ENCODE measurements at regions not wholly inside any gene's neighbourhood (a gene's known extent, or its start where the extent isn't known, plus 50 kb on each side); places are given as distances from the start of the nearest gene placed in this dataset.

DNA sequence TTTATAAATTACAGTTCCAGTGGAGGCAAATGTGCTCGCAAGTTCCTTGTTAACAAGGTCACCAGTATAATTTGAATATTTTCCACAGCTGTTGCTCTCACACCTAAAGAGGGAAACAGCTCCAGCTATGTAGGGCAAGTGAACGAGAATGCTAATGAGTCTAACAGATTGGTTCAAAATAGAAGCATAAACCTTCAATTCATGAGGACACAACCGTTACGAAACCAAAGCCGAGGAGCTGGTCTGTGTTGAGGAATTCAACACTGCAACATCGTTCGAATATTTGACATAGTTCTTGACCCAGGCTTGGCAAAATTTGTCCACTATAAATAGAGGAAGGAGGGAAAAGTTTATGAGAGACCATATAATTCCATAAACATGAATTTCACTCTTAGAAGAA is 161.3 kb downstream of the KLF6 start:
- Histone ChIP-seq H3K9me3 (no peaks in the 10 kb centered on the region), H3K36me3 (no peaks in the 10 kb centered on the region), H3K27ac (peak overlapping the region; percentile 39 to 55 (median 49)), H3K4me3 (peak overlapping the region in 3 of 4 donors; percentile 7 to 21 (median 9)), H3K4me1 (peaks cover 11 to 22% of the 10 kb centered on the region in 2 donors), H3K27me3 (no peaks in the 10 kb centered on the region)
- intact Hi-C loops (cut with DNase I; ENCODE audit: low total_unique reads): loop anchor here (10.0 kb wide), 1 partner anchor 151 kb away; no protein-coding TSS in a partner anchor
- in situ Hi-C loops (cut with MboI; ENCODE audit: low sequenced_read_pairs in 4 of 4): no loop called here
- DNase-seq: no peak
- peak; percentile 61 to 74 for ATAC-seq
- TF ChIP-seq CTCF (IDR thresholded peaks at IDR 0.05 in 4 of 5, conservative IDR thresholded peaks at IDR 0.05 in 1 of 5) (no peak), POLR2A (IDR thresholded peaks at IDR 0.05) (no peak)

DNA sequence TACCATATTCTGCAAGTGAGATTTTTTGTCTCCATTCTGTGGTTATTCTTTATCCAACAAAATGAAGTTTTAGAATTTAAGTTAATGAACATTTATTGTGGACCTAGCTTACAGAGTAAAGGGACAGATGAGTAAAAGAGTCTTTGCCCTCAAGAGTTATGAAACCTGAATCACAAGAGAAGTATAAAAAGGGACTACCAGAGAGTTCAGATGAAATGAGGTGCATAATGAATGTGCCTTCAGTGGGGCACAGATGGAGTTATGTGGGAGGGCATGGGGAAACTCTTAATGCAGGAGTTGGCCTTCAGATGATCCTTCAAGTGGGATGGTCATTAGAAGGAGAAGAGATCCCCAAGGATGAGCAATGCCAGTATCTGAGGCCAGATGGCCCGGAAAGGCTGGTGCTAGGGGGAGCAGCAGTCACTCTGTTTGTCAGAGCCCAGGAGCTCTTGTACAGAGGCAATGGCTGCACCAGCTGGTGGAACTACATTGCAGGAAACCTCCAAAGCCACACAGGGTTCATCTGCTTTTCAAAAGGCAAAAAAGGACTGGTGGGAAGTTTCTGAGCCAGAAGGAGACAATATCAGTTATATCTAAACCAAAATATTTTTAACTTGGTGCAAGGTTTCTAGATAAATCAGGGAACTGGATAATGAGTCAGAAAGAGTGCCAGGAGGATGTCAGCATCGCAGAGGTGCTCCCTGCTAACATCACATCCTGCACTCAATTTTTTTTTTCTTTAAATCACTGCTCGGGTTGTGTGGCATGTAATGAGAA is 162.0 kb downstream of the KLF6 start:
- no peaks in the 10 kb centered on the region for H3K36me3 ChIP-seq
- in situ Hi-C loops (cut with MboI; ENCODE audit: low sequenced_read_pairs in 4 of 4): no loop called here
- H3K4me1 ChIP-seq: peaks cover 11 to 22% of the 10 kb centered on the region in 2 donors
- H3K27me3 ChIP-seq: no peaks in the 10 kb centered on the region
- peak overlapping the region; percentile 39 to 55 (median 49) for H3K27ac ChIP-seq
- TF ChIP-seq POLR2A (IDR thresholded peaks at IDR 0.05): no peak
- TF ChIP-seq CTCF (IDR thresholded peaks at IDR 0.05 in 4 of 5, conservative IDR thresholded peaks at IDR 0.05 in 1 of 5): no peak
- ATAC-seq (no peak), DNase-seq (no peak)
- H3K9me3 ChIP-seq: no peaks in the 10 kb centered on the region
- intact Hi-C loops (cut with DNase I; ENCODE audit: low total_unique reads): loop anchor here (10.0 kb wide), 1 partner anchor 152 kb away; no protein-coding TSS in a partner anchor
- H3K4me3 ChIP-seq: peak overlapping the region in 1 of 4 donors; percentile 21

GRCh38 chr10:3622427-3622826 is 162.6 kb downstream of the KLF6 start:
- TF ChIP-seq POLR2A (IDR thresholded peaks at IDR 0.05) (no peak), CTCF (IDR thresholded peaks at IDR 0.05 in 4 of 5, conservative IDR thresholded peaks at IDR 0.05 in 1 of 5) (no peak)
- ATAC-seq (no peak), DNase-seq (no peak)
- in situ Hi-C loops (cut with MboI; ENCODE audit: low sequenced_read_pairs in 4 of 4) (no loop called here), intact Hi-C loops (cut with DNase I; ENCODE audit: low total_unique reads) (loop anchor here (10.0 kb wide), 1 partner anchor 152 kb away; no protein-coding TSS in a partner anchor)
- H3K36me3 ChIP-seq: no peaks in the 10 kb centered on the region
- no peak overlapping the region for H3K27ac ChIP-seq
- H3K27me3 ChIP-seq: no peaks in the 10 kb centered on the region
- H3K9me3 ChIP-seq: no peaks in the 10 kb centered on the region
- peaks cover 11 to 22% of the 10 kb centered on the region in 2 donors for H3K4me1 ChIP-seq
- H3K4me3 ChIP-seq: no peak overlapping the region

- intact Hi-C loops (cut with DNase I; ENCODE audit: low total_unique reads) (loop anchor here (10.0 kb wide), 1 partner anchor 154 kb away; no protein-coding TSS in a partner anchor), in situ Hi-C loops (cut with MboI; ENCODE audit: low sequenced_read_pairs in 4 of 4) (no loop called here)
- TF ChIP-seq CTCF (IDR thresholded peaks at IDR 0.05 in 4 of 5, conservative IDR thresholded peaks at IDR 0.05 in 1 of 5) (no peak), POLR2A (IDR thresholded peaks at IDR 0.05) (no peak)
- Histone ChIP-seq H3K9me3 (no peaks in the 10 kb centered on the region), H3K27me3 (no peaks in the 10 kb centered on the region), H3K4me3 (no peak overlapping the region), H3K27ac (no peak overlapping the region), H3K36me3 (no peaks in the 10 kb centered on the region), H3K4me1 (peaks cover 11 to 22% of the 10 kb centered on the region in 2 donors)
- DNase-seq (no peak), ATAC-seq (no peak)
Measured at GRCh38 chr10:3620818-3621217, 164.2 kb downstream of the KLF6 start.

Measured in gastrocnemius medialis (tissue), 4 donors.